Right hindlimb (tissue), 1 donor: ENCODE measurements at regions not wholly inside any gene's neighbourhood (a gene's known extent, or its start where the extent isn't known, plus 50 kb on each side); places are given as distances from the start of the nearest gene placed in this dataset.
"Not testable (repeated sequence)": the region's sequence is repeated elsewhere in the genome, so short reads cannot be mapped to it uniquely, and the experiment has no call there.

Experiments used
- DNase-seq: peaks from one replicate; pipeline ENCODE4 v3.0.0-alpha.2; 2018

DNA sequence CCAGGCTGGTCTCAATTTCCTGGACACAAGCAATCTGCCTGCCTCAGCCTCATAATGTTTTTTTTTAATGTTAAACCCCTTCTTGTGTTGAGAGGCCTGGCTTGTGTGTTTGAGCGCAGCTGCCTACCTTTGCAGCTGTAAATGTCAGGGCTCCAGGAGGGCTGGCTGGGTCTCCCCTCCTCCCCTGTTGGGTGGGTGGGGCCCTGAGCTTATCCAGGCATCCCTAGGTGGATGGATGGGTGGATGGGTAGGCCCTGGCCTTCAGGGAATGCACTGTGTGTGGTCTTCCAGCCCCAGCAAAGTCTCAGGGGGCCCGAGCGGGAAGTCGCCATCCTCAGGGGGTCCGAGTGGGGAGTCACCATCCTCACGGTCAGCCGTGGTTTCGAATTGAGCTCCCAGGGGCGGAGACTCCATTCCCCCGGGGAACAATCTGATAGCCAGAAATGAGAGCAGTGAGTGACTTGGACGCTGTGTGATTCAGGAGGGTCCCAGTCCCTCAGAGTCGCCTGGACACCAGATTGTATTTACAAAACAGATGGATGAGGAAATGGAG, 279.4 kb upstream of the PLGLB2 start:
- not testable (repeated sequence) for DNase-seq

DNA sequence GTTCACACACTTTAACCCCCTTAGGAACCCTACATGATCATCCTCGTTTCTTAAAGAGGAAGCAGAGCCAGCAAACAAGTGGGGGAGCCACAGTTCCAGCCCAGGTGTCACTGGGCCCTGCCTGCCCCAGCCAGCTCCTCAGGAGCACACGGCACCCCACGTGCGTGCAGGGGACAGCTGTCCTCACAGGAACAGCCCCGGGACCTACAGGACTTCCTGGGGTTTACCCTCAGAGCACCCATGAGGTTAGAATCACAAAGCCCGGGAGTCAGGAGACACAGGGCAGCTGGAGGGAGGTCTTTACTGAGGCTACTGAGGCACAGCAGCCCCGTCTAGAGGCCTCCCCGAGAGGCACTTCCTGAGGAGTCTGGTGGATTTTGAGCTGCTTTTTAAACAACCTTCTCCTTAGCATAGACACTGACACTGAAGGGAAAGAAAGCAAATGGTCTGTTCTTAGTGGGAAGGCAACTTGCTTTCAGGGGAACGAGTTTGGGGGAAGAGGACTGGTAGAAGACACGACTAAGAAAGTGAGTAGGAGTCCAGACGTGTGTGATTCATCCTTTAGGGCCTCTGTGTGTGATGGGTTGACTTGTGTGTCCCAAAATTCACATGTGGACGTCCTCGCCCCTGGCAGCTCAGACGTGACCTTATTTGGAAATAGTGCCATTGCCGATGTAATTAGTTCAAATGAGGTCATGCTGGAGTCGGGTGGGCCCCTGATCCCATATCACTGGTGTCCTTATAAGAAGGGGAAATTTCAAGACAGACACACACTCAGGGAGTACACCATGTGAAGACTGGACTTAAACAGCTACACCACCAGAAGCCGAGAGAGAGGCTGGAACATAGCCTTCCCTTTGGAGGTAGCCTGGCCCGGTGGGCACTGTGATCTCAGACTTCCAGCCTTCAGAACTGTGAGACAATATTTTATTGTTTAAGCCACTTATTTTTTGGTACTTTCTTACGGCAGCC, 278.4 kb upstream of the PLGLB2 start:
- not testable (repeated sequence) for DNase-seq

DNA sequence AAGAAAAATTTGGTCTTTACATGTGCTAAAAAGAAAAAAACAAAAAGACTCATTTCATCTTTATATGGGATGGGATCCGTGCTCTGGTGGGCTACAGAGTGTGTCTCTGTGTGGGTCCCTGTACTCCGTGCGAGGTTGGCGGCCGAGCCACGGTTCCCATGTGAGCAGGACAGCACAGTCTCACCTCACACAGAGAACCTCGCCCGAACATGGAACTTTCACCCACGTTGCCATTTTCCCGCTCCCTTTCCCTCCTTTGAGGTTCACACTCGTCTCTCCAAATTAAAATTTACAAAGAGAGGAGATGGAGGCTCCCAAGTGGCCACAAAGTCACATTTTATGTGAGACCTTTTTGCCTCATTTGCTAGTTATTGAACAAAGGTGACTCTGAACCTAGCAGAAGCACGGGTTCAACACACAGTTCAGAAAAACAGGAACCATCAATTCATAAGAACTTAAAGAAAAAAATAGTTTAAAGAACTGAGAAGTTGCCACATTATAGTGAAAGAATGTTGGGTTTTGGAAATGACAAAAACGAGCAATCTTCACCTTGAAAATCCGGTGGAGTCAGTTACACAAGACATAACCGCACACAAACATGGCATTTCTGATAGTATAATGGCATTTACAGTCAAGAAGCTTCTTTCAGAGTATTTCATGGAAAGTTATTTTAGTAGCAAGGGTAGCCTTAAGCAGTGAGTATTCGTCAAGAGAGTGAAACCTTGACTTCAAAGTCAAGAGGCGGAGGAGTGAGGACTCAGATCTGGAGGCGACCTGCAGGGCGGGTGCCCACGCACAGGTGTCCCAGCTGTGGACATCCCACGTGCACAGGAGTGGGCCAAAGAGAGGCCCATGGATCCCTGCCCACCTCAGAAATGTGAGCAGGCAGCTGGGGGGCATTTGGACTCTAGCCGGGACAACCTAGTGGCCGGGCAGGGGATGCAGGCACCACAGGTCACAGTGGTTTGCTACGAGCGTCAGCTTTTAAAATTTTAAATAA, 277.2 kb upstream of the PLGLB2 start:
- not testable (repeated sequence) for DNase-seq

DNA sequence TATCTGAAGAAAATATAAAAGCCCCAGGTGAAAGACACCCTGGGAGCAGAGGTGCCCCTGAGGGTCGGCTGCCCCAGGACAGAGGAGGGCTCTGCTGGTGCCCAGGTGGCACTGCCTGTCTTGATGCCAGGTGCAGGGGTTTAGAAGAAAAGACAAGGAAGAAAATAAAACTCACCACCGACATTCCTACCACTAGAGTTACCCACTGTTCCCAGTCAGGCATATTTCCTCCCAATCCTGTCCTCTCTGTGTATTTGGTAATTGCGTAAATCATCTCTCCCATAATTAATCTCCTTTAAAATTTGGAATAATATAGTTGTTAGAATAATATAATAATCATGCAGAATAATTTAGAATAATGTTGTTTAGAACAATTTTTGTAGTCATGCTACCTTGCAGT, 276.4 kb upstream of the PLGLB2 start:
- DNase-seq, result not testable (repeated sequence)

DNA sequence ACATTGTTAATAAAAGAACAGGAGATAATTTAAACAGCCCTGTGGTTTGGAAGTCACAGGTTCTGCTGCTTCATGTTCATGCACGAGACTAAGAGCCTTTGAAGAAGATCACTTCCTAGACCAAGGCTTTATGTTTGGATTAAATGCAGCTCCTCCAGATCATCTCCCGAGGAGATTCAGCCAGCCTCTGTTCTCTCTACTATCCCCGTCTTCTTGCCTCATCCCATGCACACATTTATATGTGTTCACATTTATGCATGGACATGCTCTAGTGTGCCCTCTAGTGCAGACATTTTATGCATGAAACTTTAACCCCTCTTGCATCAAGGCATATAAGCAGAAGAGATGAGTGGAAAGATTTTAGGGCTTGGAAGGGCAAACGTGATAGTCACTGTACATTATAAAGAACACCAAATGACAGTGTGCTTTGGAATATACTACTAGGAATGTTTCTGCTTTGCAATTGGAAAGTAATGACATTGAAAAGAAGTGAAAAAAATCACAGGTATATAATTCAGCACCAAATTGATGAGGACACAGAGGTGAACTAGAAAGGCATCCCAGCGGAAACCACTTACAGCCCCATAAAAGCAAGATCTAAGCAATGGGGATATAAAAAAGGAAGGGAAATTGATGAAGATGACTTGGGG, 271.5 kb upstream of the PLGLB2 start:
- DNase-seq, result not testable (repeated sequence)

DNA sequence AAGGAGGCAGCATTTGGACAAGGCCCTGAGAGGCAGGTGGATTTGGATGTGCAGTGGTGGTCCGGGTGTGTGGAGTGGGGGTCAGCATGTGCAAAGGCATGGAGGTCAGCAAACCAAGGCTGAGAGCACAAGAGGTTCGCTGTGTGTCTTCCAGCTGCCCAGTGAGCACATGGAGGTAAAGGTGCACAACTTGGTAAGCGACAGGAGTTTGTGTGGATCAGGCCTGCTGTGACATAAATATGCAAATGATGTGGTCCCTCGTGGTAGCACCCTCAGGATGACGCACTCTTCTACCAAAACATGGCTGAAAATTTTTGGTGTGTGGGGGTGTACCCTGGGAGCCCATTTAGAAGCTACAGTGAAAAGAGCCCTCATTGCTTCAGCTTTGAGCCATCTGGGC, 271.0 kb upstream of the PLGLB2 start:
- DNase-seq, result not testable (repeated sequence)

DNA sequence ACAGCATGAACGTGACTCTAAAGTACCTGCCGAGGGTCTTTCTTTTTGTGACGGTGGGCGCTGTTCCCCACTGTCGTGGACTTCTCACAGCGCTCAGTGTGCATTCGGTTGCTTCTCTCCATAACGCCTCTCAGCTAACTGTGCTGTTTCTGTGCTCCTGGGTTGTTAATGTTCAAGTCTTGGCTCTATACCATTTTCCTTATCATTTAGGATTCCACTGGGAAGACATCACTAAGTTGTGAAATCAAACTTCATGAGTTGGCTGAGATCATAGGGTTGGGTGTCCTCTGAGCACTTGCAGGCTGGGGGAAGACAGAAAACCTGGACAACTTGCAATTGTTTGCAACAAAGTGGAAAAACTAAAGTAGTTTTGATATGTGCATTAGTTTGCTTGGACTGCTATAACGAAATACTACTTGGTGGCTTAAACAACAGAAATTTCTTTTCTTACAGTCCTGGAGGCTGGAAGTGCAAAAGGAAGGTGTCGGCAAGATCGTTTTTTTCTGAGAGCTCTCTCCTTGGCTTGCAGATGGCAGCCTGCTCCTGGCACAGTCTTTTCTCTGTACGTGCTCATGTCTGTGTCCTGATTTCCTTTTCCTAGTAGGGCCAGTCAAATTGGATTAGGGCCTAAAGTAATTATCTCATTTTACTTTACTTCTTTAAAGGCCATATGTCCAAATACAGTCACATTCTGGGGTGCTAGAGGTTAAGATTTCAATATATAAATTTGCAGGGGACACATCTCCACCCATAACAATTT, 270.0 kb upstream of the PLGLB2 start:
- DNase-seq, result not testable (repeated sequence)

DNA sequence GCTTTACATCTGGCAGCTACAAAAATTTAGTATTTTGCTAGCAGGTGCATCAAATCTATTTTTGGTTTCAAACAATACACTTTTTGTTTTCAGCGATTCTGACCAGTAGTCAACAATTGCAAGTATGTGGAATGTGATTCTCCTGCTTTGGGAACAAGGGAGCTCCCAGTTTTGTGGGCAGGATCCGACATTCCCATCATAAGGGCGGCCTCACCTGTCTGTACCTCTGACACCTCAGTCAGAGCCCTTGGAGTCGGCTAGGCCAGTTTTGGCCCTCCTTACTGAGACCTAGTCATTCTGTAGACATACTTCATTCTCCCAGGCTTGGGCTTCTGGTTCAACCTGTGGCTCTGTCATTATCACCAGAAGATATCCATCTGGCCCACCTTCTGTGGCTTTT, 269.0 kb upstream of the PLGLB2 start:
- not testable (repeated sequence) for DNase-seq

DNA sequence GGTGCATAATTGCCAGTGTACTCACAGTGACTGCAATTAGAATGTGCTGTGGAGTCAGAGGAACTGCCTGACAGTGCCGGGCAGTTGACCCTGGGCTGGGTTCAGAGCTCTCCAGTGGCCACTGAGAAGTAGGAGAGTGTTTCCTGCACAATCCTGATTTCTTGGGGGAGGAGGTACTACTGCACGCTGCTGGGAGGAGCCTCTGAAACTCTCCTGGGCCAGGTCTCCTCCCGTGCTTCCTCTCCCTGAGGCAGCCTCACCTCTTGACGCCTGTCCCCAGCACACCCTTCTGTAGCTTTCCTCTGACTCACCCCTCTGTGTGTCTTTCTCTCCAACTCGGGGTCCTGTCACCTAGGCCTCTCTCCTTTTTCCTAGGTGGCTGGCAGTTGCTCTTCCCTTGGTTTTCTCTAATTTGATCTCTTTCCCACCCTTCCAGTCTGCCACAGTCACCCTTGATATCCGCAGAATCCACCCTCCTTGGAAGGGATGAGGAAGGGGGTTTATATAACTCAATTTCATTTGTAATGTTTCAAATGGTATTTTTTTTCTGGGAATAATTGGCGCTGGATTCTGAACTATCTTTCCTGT, 264.7 kb upstream of the PLGLB2 start:
- DNase-seq, result not testable (repeated sequence)

DNA sequence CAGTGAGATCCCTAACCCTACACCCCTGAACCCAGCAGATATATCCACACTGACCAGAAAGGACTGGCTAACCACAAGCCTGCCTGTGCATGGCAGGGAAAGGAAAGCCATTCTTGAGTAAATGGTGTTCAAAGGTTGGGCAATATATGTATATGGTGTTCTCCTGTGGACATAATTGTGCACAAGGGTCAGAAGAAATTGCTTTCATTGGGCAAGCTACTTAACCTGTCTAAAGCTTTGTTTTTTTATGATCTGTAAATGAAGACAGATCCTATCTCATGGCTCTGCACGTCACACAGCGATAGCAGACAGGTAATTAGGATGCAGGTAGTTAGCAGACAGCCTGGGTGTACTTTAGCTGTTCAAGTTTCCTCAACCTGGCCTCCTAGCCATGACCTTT, 263.5 kb upstream of the PLGLB2 start:
- DNase-seq, result not testable (repeated sequence)

DNA sequence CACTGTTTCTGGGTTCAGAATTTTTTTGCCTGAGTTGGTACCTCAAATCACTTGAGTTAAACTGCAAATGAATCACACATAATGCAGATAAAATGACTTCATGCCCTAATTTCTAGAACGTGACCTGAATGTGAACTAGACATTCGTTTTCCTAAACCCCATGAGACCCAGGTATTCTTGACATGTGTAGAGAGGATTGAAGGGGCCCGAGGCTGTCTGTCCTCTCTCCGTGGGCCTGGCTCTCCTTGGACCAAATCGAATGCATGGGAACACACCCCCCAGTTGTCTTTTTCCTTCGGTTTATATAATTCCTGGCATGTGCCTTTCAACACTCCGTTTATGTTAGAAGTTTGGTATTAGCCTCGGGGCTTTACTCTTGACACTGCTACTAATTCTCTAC, 262.4 kb upstream of the PLGLB2 start:
- DNase-seq, result not testable (repeated sequence)

DNA sequence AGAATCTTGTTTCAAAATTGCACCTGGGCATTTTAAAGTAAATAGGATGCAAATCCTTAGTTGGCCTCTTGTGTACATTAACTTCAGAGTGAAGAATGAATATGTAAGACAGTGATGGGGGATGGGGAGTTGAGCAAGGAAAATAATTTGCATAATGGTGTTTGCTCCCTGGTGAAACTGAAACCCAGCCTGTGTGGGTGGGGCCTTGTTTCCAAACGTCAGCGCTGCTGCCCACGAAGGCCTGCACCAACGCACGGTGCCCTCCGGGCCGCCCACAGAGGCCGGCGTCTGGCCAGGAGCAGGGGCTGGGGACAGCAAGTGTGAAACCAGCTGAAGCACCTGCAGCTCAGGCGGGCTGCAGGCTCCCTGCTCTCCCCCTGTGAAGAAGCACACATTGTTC, 262.0 kb upstream of the PLGLB2 start:
- DNase-seq, result not testable (repeated sequence)

DNA sequence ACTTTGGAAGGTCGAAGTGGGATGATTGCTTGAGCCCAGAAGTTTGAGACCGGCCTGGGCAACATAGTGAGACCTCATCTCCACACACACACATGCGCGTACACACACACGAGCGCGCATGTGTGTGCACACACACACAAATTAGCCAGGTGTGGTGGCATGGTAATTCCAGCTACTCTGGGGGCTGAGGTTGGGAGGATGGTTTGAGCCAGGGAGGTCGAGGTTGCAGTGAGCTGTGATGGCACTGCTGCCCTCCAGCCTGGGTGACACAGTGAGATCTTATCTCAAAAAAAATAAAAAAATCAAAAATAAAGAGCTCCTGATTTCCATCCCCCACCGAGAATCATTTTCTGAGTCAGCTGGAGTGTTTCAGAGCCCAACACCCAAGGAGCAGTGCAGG, 261.5 kb upstream of the PLGLB2 start:
- DNase-seq, result not testable (repeated sequence)

DNA sequence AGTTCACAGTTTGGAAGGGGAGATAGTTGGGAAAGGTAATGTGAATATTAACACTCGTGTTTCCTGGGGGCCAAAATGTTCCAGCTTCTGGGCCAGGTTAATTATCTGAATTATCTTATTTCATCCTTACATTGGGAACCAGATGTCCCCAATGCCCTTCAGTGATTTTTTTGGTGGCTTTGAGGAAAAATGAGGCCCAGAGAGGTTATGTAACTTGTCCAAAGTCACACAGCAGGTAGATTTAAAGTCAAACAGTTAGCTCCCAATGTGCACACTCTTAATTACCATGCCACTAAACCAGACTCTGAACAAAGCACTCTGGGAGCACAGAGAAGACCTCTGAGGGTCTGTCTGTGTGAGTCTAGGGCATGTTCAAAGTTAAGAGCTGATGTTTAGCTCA, 259.9 kb upstream of the PLGLB2 start:
- DNase-seq, result not testable (repeated sequence)

DNA sequence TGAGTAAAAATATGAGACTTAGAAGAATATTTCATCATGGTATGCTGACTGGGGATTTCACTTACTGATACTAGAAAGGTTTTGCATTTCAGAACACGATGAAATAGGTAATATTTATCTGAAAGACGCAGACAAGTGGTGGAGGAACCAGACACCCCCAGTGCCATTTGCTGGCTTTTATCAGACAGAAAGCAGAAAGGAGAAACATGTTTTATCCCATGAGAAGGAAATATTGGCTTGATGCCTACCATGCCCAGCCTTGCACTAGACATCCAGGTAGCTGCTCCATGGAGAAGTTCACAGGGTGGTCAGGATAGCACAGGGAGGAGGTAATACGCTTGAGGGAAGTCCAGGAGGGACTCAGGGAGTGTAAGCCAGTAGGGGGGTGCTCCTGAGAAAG, 258.9 kb upstream of the PLGLB2 start:
- not testable (repeated sequence) for DNase-seq

DNA sequence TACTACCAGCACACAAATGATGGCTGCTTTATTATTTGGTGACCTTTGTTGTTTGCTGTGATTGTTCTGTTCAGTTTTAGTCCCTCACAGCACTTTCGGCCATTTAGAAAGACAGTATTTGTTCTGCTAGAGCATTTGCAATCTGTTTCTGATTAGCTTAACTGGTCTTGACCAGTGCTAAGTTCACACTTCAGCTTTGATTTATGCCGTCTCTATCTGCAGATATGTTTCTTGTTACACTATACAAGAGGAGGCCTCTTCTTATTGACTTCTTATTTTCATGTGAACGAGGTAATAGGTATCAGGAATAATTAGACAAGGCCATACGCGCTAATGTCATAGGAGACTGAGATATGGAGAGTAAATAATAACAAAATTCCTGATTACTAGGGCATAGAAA, 253.0 kb upstream of the PLGLB2 start:
- DNase-seq, result not testable (repeated sequence)

DNA sequence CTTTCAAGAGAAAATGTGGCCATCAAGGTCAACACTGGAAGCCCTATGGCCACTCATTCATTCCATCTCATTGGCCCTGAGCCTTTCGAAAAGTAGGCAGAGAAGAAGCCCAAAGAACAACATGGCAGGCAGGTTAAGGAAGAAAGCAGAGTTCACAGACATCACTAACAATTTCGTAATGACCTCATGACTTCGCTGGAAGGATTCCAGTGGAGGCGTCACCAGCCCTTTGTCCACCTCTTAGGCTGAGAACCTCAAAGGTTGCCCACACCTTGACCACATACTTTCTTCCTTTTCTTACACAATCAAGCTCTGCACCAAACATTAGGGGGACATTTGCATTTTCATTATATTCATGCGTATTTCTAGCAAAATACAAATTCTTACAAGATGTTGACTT, 252.4 kb upstream of the PLGLB2 start:
- not testable (repeated sequence) for DNase-seq

DNA sequence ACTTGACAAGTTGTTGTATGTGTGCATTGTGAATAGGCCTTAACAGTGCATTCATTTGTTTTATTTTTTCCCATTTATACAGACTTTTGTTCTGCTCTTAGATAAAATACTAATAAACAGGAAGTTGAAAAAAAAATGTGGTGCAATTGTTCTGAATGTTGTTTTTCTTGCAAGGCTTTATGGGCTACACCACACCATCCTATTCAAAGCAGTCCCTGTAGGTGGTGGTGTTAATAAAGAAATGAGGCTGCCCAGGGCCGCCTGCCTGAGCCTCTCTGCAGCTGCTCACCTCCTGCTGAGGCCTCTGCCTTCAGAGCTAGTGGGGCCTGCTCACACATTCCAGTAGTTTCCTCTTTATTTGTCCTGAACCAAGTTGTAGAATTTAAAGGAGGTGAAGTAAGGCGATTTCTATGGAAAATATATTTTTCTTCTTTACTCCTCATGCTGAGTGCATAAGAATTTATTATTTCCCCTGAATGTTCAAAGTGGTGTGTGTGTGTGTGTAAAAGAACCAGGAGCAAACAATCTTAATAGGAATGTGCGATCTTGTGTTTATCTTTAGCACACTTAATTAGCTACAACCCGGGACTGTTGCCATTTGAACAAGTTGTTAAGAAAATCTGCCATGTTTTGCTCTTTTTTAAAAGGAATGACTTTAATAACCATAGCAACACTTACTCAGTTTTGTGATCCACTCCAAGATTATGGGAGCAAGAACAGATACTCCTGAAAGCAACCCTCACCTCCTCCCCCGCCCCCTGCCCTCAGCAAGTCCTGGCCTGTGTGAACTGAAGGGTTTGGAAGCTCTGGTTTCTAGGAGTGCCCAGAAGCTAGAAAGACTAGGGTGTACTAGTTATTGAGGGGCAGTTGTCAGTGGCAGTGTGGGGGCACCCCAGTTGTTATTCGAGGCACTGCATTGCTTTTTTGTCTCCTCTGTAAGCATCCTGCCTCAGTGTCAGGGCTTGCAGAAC, 251.6 kb upstream of the PLGLB2 start:
- not testable (repeated sequence) for DNase-seq

DNA sequence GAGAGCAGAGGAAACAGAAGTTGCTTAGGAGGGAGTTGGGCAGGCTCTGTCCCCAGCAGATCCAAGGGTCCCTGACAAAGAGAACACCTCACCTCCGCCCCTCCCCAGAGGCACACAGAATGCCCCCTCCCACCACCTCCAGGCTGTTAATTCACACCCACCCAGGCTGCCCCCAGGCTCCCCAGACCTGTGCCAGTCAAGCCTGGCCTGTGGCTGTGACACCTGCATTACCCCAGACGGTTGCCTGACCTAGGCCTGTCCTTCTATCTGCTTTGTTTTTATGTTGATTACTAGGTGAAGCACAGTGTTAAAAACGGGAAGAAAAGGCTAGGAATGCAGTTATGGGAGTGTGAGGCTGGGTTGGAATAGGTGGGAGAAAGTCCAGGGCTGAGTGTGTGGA, 250.8 kb upstream of the PLGLB2 start:
- DNase-seq, result not testable (repeated sequence)

DNA sequence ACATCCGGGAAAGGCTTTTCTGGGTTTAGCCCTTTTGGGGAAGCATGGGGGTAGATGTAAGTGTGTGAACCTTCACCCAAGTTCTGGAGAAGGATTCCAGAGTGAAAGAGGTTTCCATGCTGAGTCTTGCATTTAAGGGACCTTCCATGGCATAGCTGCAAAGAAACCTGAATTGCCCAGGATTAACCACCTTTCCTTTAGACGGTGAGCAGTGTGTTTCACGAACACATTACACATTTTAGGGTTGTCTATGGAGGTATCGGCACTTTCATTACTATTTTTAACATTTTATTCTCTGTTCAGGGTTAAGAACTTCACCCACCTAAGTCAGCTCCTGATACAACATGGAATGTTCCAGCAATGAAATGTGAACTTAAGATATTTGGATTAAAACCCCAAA, 250.2 kb upstream of the PLGLB2 start:
- DNase-seq, result not testable (repeated sequence)
